ENCODE measurements at regions not wholly inside any gene's neighbourhood (a gene's known extent, or its start where the extent isn't known, plus 50 kb on each side); places are given as distances from the start of the nearest gene placed in this dataset.

DNA sequence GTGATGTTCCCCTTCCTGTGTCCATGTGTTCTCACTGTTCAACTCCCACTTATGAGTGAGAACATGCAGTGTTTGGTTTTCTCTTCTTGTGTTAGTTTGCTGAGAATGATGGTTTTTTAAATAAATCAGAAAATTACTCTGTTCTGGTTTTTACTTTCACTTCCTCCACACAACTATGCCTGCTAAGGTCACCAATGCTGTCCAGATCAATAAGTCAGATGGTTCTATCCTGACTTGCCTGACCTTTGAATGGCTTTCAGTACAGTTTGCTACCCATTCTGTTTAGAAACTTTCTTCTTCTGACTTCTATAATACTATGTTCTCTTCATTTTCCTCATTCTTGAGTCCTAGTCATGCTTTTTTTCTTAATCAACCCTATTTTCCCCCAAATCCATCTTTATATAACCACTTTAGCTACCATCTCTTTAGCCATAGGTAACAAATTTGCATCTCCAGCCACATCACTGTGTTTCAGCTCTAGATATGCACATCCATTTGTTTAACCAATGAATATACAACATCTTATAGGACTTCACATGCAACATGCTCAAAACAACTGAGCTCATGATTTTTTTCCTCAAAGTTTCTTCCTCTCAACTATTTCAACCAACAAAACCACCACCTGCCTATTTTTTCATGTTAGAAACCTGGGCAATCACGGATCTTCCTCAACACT is 58.8 kb upstream of the SLC38A11 start:
- H3K4me1 ChIP-seq (ENCODE audit: insufficient read depth, insufficient read length) = no peaks in the 10 kb centered on the region
- no peaks in the 10 kb centered on the region for H3K9me3 ChIP-seq (ENCODE audit: insufficient read depth, low read length)
- DNase-seq (ENCODE audit: low read depth, low spot score) = no peak

DNA sequence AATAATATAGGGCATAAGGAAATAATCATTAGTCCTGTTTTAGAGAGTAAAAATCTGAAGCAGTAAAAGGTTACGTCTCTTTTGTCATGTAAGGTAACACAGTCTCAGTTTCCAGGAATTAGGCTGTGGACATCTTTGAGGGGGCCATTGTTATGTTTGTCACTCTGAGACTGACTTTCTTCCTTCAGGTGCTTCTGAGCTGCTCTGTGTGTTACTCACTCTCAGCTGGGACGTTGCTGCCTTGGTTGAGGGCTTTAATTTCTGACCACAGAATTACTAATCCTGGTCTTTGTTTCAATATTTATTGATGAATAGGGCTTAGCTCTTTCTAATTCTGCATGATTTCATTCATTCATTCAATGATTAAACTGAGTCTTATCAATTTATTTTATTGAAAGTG is 55.9 kb upstream of the SLC38A11 start:
- Histone ChIP-seq H3K36me3 (ENCODE audit: insufficient read depth, insufficient read length, low read length) (no peaks in the 10 kb centered on the region), H3K9ac (ENCODE audit: insufficient read length, low read depth) (no peak overlapping the region), H3K27me3 (ENCODE audit: insufficient read depth, insufficient read length) (no peaks in the 10 kb centered on the region), H3K4me1 (ENCODE audit: insufficient read depth, insufficient read length) (no peaks in the 10 kb centered on the region), H3K4me3 (ENCODE audit: insufficient read length, low read depth) (no peak overlapping the region), H3K9me3 (ENCODE audit: insufficient read depth, low read length) (no peaks in the 10 kb centered on the region)
- TF ChIP-seq YY1 (IDR thresholded peaks at IDR 0.05; ENCODE audit: insufficient read depth, insufficient read length) (no peak), SUZ12 (IDR thresholded peaks at IDR 0.05; ENCODE audit: extremely low read depth, insufficient read depth, insufficient read length) (no peak), ZNF274 (IDR thresholded peaks at IDR 0.05; ENCODE audit: low read depth, low read length) (no peak)
- DNase-seq (ENCODE audit: low read depth, low spot score) = no peak

More for the DNA sequence above, 58.8 kb upstream of the SLC38A11 start:
- no peaks in the 10 kb centered on the region for H3K27me3 ChIP-seq (ENCODE audit: insufficient read depth, insufficient read length)
- TF ChIP-seq YY1 (IDR thresholded peaks at IDR 0.05; ENCODE audit: insufficient read depth, insufficient read length) (no peak), ZNF274 (IDR thresholded peaks at IDR 0.05; ENCODE audit: low read depth, low read length) (no peak), SUZ12 (IDR thresholded peaks at IDR 0.05; ENCODE audit: extremely low read depth, insufficient read depth, insufficient read length) (no peak)
- no peak overlapping the region for H3K9ac ChIP-seq (ENCODE audit: insufficient read length, low read depth)
- no peaks in the 10 kb centered on the region for H3K36me3 ChIP-seq (ENCODE audit: insufficient read depth, insufficient read length, low read length)
- no peak overlapping the region for H3K4me3 ChIP-seq (ENCODE audit: insufficient read length, low read depth)

DNA sequence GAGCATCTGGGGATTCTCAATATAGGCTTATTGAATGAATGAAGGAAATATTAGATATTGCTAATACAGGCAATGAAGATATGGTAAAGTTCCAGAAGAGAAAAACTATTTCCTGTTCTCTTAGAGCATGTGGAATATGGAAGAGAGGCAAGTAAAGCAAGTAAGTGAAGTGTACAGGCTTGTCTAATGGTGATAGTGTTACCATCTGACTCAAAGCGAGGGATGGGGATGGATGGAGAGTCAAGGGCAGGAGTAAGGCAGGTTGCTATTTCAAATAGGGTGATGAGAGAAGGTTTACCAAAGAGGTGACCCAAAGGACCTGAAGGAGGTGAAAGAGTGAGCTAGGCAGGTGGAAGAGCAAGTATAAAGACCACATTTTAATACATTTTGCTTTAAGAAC is 55.2 kb upstream of the SLC38A11 start:
- H3K4me1 ChIP-seq (ENCODE audit: insufficient read depth, insufficient read length) = no peaks in the 10 kb centered on the region
- H3K36me3 ChIP-seq (ENCODE audit: insufficient read depth, insufficient read length, low read length) = no peaks in the 10 kb centered on the region
- no peak overlapping the region for H3K9ac ChIP-seq (ENCODE audit: insufficient read length, low read depth)
- H3K9me3 ChIP-seq (ENCODE audit: insufficient read depth, low read length) = no peaks in the 10 kb centered on the region
- H3K4me3 ChIP-seq (ENCODE audit: insufficient read length, low read depth) = no peak overlapping the region
- TF ChIP-seq ZNF274 (IDR thresholded peaks at IDR 0.05; ENCODE audit: low read depth, low read length) (no peak), SUZ12 (IDR thresholded peaks at IDR 0.05; ENCODE audit: extremely low read depth, insufficient read depth, insufficient read length) (no peak), YY1 (IDR thresholded peaks at IDR 0.05; ENCODE audit: insufficient read depth, insufficient read length) (no peak)
- no peaks in the 10 kb centered on the region for H3K27me3 ChIP-seq (ENCODE audit: insufficient read depth, insufficient read length)
- DNase-seq (ENCODE audit: low read depth, low spot score) = no peak

DNA sequence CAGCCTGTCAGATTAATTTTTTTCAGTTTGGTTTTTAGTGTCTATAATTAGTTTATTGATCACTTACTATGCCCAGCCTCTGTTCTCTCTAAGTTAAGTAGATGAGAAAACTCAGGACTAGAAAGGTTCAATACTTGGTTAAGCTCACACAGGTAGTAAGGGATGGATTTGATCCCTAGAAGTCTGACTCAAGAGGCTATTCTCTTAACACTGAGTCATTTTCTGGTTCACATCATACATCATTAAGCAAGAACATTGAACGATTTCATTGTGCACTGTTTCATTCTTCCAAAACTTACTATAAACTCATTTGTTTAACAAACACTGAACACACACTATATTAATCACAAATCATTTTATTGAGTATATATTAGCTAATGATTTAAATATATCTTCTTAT is 54.1 kb upstream of the SLC38A11 start:
- no peaks in the 10 kb centered on the region for H3K4me1 ChIP-seq (ENCODE audit: insufficient read depth, insufficient read length)
- H3K36me3 ChIP-seq (ENCODE audit: insufficient read depth, insufficient read length, low read length) = no peaks in the 10 kb centered on the region
- TF ChIP-seq ZNF274 (IDR thresholded peaks at IDR 0.05; ENCODE audit: low read depth, low read length) (no peak), YY1 (IDR thresholded peaks at IDR 0.05; ENCODE audit: insufficient read depth, insufficient read length) (no peak), SUZ12 (IDR thresholded peaks at IDR 0.05; ENCODE audit: extremely low read depth, insufficient read depth, insufficient read length) (no peak)
- DNase-seq (ENCODE audit: low read depth, low spot score) = no peak
- no peak overlapping the region for H3K9ac ChIP-seq (ENCODE audit: insufficient read length, low read depth)
- H3K9me3 ChIP-seq (ENCODE audit: insufficient read depth, low read length) = no peaks in the 10 kb centered on the region
- no peaks in the 10 kb centered on the region for H3K27me3 ChIP-seq (ENCODE audit: insufficient read depth, insufficient read length)
- no peak overlapping the region for H3K4me3 ChIP-seq (ENCODE audit: insufficient read length, low read depth)

DNA sequence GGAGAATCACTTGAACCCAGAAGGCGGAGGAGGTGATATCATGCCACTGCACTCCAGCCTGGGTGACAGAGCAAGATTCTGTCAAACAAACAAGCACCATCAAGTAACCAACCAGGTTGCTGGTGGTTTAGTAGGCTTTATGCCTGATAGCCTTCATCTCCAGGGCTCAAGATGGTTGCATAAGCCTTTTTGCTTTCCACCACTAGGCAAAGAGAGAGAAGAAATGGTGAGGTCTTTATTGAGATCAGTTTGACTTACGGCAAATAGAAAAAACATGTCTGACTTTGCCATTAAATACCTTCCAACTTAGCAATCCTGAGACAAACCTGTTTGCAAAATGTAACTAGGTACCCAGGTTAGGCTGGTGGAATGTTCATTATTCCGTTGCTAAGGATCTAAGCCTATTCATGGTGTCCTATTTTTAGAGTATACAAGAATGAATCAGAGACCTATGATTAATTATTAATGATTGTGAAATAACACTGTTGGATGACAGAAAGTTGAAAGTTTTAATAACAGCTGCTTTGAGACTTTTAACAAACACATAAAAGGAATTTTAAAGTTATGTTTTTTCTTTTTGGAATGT is 53.5 kb upstream of the SLC38A11 start:
- H3K27me3 ChIP-seq (ENCODE audit: insufficient read depth, insufficient read length) = no peaks in the 10 kb centered on the region
- H3K4me1 ChIP-seq (ENCODE audit: insufficient read depth, insufficient read length) = no peaks in the 10 kb centered on the region
- no peaks in the 10 kb centered on the region for H3K36me3 ChIP-seq (ENCODE audit: insufficient read depth, insufficient read length, low read length)
- no peak overlapping the region for H3K4me3 ChIP-seq (ENCODE audit: insufficient read length, low read depth)
- no peak overlapping the region for H3K9ac ChIP-seq (ENCODE audit: insufficient read length, low read depth)
- TF ChIP-seq SUZ12 (IDR thresholded peaks at IDR 0.05; ENCODE audit: extremely low read depth, insufficient read depth, insufficient read length) (no peak), YY1 (IDR thresholded peaks at IDR 0.05; ENCODE audit: insufficient read depth, insufficient read length) (no peak), ZNF274 (IDR thresholded peaks at IDR 0.05; ENCODE audit: low read depth, low read length) (no peak)
- DNase-seq (ENCODE audit: low read depth, low spot score) = no peak
- no peaks in the 10 kb centered on the region for H3K9me3 ChIP-seq (ENCODE audit: insufficient read depth, low read length)

DNA sequence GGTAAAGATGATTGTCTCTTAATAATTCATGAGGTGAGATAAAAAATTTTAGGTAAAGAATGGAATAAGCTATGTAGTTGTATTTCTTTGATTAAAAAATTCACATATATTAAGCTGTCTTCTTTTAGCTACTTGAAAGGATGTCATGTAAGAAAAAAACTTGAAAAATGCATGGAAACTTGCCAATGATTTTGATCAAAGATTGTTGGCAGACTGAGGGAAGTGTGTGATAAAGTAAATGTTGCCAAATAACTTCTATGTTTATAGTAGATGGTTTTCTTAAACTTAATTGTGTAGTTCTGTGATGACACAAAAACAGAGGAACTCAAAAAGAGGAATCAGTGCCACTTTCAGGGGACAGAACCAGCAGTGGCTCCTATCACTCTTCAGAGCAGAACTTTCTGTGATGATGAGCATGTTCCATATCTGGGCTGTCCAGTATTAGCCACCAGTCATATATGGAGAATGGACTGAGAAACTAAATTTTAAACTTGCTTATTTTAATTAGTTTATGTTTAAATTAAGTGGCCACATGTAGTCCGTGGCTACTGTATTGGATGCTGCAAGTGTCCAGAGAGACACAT is 51.9 kb upstream of the SLC38A11 start:
- H3K9me3 ChIP-seq (ENCODE audit: insufficient read depth, low read length) = no peaks in the 10 kb centered on the region
- no peak overlapping the region for H3K9ac ChIP-seq (ENCODE audit: insufficient read length, low read depth)
- DNase-seq (ENCODE audit: low read depth, low spot score) = no peak
- H3K27me3 ChIP-seq (ENCODE audit: insufficient read depth, insufficient read length) = no peaks in the 10 kb centered on the region
- no peak overlapping the region for H3K4me3 ChIP-seq (ENCODE audit: insufficient read length, low read depth)
- TF ChIP-seq ZNF274 (IDR thresholded peaks at IDR 0.05; ENCODE audit: low read depth, low read length) (no peak), SUZ12 (IDR thresholded peaks at IDR 0.05; ENCODE audit: extremely low read depth, insufficient read depth, insufficient read length) (no peak), YY1 (IDR thresholded peaks at IDR 0.05; ENCODE audit: insufficient read depth, insufficient read length) (no peak)
- H3K4me1 ChIP-seq (ENCODE audit: insufficient read depth, insufficient read length) = no peaks in the 10 kb centered on the region
- H3K36me3 ChIP-seq (ENCODE audit: insufficient read depth, insufficient read length, low read length) = no peaks in the 10 kb centered on the region
